GM23338 (cell line): ENCODE measurements at regions not wholly inside any gene's neighbourhood (a gene's known extent, or its start where the extent isn't known, plus 50 kb on each side); places are given as distances from the start of the nearest gene placed in this dataset.

Experiments
- ATAC-seq: fragments of 200-7000 bp; cut with Tn5 transposase; 3 replicates; pipeline ENCODE4 v1.9.1; 2020
- DNase-seq: peaks from one replicate; pipeline ENCODE4 v3.0.0-alpha.2; 2015; ENCODE audit warnings: low spot score
- H2AFZ ChIP-seq: fragments of 200-600 bp; sonication (generic); 2 replicates; pipeline ENCODE4 v1.8.0; 2016; ENCODE audit warnings: antibody characterized with exemption, mild to moderate bottlenecking, moderate library complexity
- H3F3A ChIP-seq: fragments of 200-600 bp; sonication (generic); replicated peaks from 2 replicates; pipeline ENCODE4 v1.8.0; 2017; ENCODE audit warnings: antibody characterized with exemption, mixed run types, low read depth
- H3K27ac ChIP-seq: fragments of 200-600 bp; sonication (generic); 2 replicates; pipeline ENCODE4 v1.6.1; 2016; ENCODE audit warnings: low read depth
- H3K27me3 ChIP-seq: fragments of 200-600 bp; sonication (generic); 2 replicates; pipeline ENCODE4 v1.8.0; 2016; ENCODE audit warnings: mild to moderate bottlenecking, mixed run types, moderate library complexity; ENCODE audit not compliant: insufficient read depth
- H3K36me3 ChIP-seq: fragments of 200-600 bp; sonication (generic); 2 replicates; pipeline ENCODE4 v1.8.0; 2016; ENCODE audit warnings: mild to moderate bottlenecking; ENCODE audit not compliant: insufficient read depth
- H3K4me1 ChIP-seq: fragments of 200-600 bp; sonication (generic); 2 replicates; pipeline ENCODE4 v1.8.0; 2016; ENCODE audit warnings: mild to moderate bottlenecking, moderate library complexity; ENCODE audit not compliant: insufficient read depth
- H3K4me2 ChIP-seq: fragments of 200-600 bp; sonication (generic); 2 replicates; pipeline ENCODE4 v1.7.1; 2017; ENCODE audit warnings: mixed run types
- H3K4me3 ChIP-seq: fragments of 200-600 bp; sonication (generic); 2 replicates; pipeline ENCODE4 v1.6.1; 2016; ENCODE audit warnings: mixed run types
- H3K79me2 ChIP-seq: fragments of 200-600 bp; sonication (generic); replicated peaks from 2 replicates; pipeline ENCODE4 v1.8.0; 2017; ENCODE audit warnings: mild to moderate bottlenecking; ENCODE audit not compliant: insufficient read depth
- H3K9me2 ChIP-seq: fragments of 200-600 bp; sonication (generic); 2 replicates; pipeline ENCODE4 v1.8.0; 2017; ENCODE audit not compliant: insufficient read depth
- H4K20me1 ChIP-seq: fragments of 200-600 bp; sonication (generic); replicated peaks from 2 replicates; pipeline ENCODE4 v1.8.0; 2017; ENCODE audit warnings: mild to moderate bottlenecking; ENCODE audit not compliant: insufficient read depth
- H3K27ac Mint-ChIP-seq: 2 replicates; pipeline ENCODE4 v1.8.0; 2020; ENCODE audit warnings: inconsistent platforms, mild to moderate bottlenecking, moderate library complexity, mixed read lengths
- H3K27me3 Mint-ChIP-seq: 3 replicates; pipeline ENCODE4 v1.8.0; 2022; ENCODE audit warnings: low read depth, mild to moderate bottlenecking, moderate library complexity, mixed read lengths, inconsistent platforms; ENCODE audit not compliant: insufficient read depth, poor library complexity
- H3K36me3 Mint-ChIP-seq: 3 replicates; pipeline ENCODE4 v1.8.0; 2021; ENCODE audit warnings: low read depth, mild to moderate bottlenecking, inconsistent platforms, moderate library complexity, mixed read lengths
- H3K4me1 Mint-ChIP-seq: 3 replicates; pipeline ENCODE4 v1.8.0; 2020; ENCODE audit warnings: mild to moderate bottlenecking, inconsistent platforms, mixed read lengths
- H3K4me3 Mint-ChIP-seq: 3 replicates; pipeline ENCODE4 v1.8.0; 2021; ENCODE audit warnings: moderate library complexity, mild to moderate bottlenecking, inconsistent platforms, mixed read lengths
- H3K9me3 Mint-ChIP-seq: 3 replicates; pipeline ENCODE4 v1.8.0; 2020; ENCODE audit warnings: moderate library complexity, mild to moderate bottlenecking, inconsistent platforms, mixed read lengths
- EZH2 ChIP-seq: fragments of 200-600 bp; sonication (generic); IDR thresholded peaks from one replicate; pipeline ENCODE4 v1.8.0; 2017; ENCODE audit warnings: antibody characterized with exemption, mild to moderate bottlenecking, low read depth; ENCODE audit not compliant: unreplicated experiment
- EZH2phosphoT487 ChIP-seq: fragments of 200-600 bp; sonication (generic); IDR thresholded peaks from one replicate; pipeline ENCODE4 v1.8.1; 2018; ENCODE audit warnings: antibody characterized with exemption; ENCODE audit not compliant: unreplicated experiment
- POLR2AphosphoS5 ChIP-seq: IDR thresholded peaks from 2 replicates; pipeline ENCODE4 v1.6.1; 2016; ENCODE audit warnings: antibody characterized with exemption, low read depth
- TF ChIP-seq, protein P1 (sequence below): fragments of 250-450 bp; sonication (Bioruptor Pico); IDR thresholded peaks from 2 replicates; pipeline ENCODE4 v1.5.0; 2020; ENCODE audit warnings: mild to moderate bottlenecking, moderate library complexity
- TF ChIP-seq, protein P2 (sequence below), 2 experiments: fragments of 200-600 bp in 1 of 2; sonication (generic) in 1 of 2; conservative IDR thresholded peaks; 2 replicates each; pipeline versions ENCODE4 v1.5.1 to v1.6.1; 2016 to 2017; ENCODE audit warnings: antibody characterized with exemption in 2 of 2, low read depth in 2 of 2, mild to moderate bottlenecking in 2 of 2, moderate library complexity in 1 of 2

DNA sequence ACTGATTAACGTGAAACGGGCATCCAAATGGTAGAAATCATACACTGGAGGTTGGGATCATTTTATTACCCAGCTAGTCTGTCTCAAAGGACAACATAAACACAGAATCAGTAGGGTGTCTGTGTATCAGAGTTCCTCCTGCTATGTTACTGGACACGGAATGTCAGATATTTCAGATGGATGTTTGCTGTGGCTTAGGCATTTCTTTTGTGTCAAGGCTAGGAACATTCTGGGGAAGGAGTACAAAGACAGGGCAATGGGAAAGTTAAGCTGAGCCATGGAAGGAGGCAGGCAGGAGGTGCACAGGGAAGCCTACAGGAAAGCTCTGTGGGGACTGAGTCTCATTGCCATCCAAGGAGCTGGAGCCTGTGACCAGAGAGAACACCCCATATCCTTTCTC lies 254.6 kb downstream of the C12orf75 start:
- Histone ChIP-seq H3K36me3 (no peaks in the 10 kb centered on the region), H3K4me1 (no peaks in the 10 kb centered on the region), H2AFZ (no peak overlapping the region), H3K27ac (no peak overlapping the region), H3K4me3 (no peak overlapping the region), H3K4me2 (no peak overlapping the region), H3F3A (no peaks in the 10 kb centered on the region), H3K27me3 (no peaks in the 10 kb centered on the region), H4K20me1 (no peaks in the 10 kb centered on the region), H3K79me2 (no peaks in the 10 kb centered on the region), H3K9me2 (no peaks in the 10 kb centered on the region)
- no peaks in the 10 kb centered on the region for H3K9me3 Mint-ChIP-seq
- DNase-seq, result no peak
- H3K27ac Mint-ChIP-seq, result no peak overlapping the region
- TF ChIP-seq, protein P1, sequence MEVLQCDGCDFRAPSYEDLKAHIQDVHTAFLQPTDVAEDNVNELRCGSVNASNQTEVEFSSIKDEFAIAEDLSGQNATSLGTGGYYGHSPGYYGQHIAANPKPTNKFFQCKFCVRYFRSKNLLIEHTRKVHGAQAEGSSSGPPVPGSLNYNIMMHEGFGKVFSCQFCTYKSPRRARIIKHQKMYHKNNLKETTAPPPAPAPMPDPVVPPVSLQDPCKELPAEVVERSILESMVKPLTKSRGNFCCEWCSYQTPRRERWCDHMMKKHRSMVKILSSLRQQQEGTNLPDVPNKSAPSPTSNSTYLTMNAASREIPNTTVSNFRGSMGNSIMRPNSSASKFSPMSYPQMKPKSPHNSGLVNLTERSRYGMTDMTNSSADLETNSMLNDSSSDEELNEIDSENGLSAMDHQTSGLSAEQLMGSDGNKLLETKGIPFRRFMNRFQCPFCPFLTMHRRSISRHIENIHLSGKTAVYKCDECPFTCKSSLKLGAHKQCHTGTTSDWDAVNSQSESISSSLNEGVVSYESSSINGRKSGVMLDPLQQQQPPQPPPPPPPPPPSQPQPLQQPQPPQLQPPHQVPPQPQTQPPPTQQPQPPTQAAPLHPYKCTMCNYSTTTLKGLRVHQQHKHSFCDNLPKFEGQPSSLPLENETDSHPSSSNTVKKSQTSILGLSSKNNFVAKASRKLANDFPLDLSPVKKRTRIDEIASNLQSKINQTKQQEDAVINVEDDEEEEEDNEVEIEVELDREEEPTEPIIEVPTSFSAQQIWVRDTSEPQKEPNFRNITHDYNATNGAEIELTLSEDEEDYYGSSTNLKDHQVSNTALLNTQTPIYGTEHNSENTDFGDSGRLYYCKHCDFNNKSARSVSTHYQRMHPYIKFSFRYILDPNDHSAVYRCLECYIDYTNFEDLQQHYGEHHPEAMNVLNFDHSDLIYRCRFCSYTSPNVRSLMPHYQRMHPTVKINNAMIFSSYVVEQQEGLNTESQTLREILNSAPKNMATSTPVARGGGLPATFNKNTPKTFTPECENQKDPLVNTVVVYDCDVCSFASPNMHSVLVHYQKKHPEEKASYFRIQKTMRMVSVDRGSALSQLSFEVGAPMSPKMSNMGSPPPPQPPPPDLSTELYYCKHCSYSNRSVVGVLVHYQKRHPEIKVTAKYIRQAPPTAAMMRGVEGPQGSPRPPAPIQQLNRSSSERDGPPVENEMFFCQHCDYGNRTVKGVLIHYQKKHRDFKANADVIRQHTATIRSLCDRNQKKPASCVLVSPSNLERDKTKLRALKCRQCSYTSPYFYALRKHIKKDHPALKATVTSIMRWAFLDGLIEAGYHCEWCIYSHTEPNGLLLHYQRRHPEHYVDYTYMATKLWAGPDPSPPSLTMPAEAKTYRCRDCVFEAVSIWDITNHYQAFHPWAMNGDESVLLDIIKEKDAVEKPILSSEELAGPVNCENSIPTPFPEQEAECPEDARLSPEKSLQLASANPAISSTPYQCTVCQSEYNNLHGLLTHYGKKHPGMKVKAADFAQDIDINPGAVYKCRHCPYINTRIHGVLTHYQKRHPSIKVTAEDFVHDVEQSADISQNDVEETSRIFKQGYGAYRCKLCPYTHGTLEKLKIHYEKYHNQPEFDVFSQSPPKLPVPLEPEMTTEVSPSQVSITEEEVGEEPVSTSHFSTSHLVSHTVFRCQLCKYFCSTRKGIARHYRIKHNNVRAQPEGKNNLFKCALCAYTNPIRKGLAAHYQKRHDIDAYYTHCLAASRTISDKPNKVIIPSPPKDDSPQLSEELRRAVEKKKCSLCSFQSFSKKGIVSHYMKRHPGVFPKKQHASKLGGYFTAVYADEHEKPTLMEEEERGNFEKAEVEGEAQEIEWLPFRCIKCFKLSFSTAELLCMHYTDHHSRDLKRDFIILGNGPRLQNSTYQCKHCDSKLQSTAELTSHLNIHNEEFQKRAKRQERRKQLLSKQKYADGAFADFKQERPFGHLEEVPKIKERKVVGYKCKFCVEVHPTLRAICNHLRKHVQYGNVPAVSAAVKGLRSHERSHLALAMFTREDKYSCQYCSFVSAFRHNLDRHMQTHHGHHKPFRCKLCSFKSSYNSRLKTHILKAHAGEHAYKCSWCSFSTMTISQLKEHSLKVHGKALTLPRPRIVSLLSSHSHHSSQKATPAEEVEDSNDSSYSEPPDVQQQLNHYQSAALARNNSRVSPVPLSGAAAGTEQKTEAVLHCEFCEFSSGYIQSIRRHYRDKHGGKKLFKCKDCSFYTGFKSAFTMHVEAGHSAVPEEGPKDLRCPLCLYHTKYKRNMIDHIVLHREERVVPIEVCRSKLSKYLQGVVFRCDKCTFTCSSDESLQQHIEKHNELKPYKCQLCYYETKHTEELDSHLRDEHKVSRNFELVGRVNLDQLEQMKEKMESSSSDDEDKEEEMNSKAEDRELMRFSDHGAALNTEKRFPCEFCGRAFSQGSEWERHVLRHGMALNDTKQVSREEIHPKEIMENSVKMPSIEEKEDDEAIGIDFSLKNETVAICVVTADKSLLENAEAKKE (CRISPR knock-in tag), result no peak
- TF ChIP-seq POLR2AphosphoS5 (no peak), EZH2phosphoT487 (no peak), EZH2 (no peak)
- no peaks in the 10 kb centered on the region; the same call in 2 of the 3 replicates for H3K36me3 Mint-ChIP-seq
- H3K4me1 Mint-ChIP-seq, result no peaks in the 10 kb centered on the region
- no peaks in the 10 kb centered on the region for H3K27me3 Mint-ChIP-seq
- no peak for ATAC-seq
- no peak overlapping the region for H3K4me3 Mint-ChIP-seq

DNA sequence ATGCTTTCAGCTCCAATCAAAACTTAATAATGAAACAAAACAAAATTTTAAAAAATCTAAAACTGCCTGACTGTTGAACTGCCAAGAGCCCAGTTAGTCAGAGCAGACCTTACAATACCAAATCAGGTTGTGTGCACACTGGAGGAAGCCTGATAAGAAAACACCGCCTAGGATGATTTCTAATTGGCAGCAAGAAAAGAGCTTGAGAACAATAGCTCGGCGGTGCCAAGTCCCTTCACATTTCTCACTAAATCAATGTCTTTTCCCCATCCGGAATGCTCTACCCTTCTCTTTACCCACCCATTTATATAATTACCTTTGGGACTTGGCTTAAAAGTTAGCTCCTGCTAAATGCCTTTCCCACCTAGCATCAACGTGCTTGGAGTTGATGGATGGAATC lies 256.7 kb downstream of the C12orf75 start:
- Histone ChIP-seq H4K20me1 (no peaks in the 10 kb centered on the region), H3K4me2 (no peak overlapping the region), H3K9me2 (no peaks in the 10 kb centered on the region), H3K27me3 (no peaks in the 10 kb centered on the region), H3K79me2 (no peaks in the 10 kb centered on the region), H3K4me3 (no peak overlapping the region), H3K27ac (no peak overlapping the region), H3K36me3 (no peaks in the 10 kb centered on the region), H3K4me1 (no peaks in the 10 kb centered on the region), H2AFZ (no peak overlapping the region), H3F3A (no peaks in the 10 kb centered on the region)
- Mint-ChIP-seq H3K9me3 (no peaks in the 10 kb centered on the region), H3K27ac (no peak overlapping the region), H3K4me3 (no peak overlapping the region), H3K4me1 (no peaks in the 10 kb centered on the region), H3K36me3 (no peaks in the 10 kb centered on the region; the same call in 2 of the 3 replicates), H3K27me3 (no peaks in the 10 kb centered on the region)
- no peak for DNase-seq
- ATAC-seq, result no peak
- TF ChIP-seq, protein P1 (CRISPR knock-in tag), result no peak
- TF ChIP-seq, protein P2, sequence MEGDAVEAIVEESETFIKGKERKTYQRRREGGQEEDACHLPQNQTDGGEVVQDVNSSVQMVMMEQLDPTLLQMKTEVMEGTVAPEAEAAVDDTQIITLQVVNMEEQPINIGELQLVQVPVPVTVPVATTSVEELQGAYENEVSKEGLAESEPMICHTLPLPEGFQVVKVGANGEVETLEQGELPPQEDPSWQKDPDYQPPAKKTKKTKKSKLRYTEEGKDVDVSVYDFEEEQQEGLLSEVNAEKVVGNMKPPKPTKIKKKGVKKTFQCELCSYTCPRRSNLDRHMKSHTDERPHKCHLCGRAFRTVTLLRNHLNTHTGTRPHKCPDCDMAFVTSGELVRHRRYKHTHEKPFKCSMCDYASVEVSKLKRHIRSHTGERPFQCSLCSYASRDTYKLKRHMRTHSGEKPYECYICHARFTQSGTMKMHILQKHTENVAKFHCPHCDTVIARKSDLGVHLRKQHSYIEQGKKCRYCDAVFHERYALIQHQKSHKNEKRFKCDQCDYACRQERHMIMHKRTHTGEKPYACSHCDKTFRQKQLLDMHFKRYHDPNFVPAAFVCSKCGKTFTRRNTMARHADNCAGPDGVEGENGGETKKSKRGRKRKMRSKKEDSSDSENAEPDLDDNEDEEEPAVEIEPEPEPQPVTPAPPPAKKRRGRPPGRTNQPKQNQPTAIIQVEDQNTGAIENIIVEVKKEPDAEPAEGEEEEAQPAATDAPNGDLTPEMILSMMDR (conservative IDR thresholded peaks at IDR 0.05; ENCODE audit: low read depth in 2 of 2), result no peak
